ENCODE measurements at regions not wholly inside any gene's neighbourhood (a gene's known extent, or its start where the extent isn't known, plus 50 kb on each side); places are given as distances from the start of the nearest gene placed in this dataset.

- no peak for TF ChIP-seq RNF2 (IDR thresholded peaks at IDR 0.05; ENCODE audit: borderline replicate concordance, low read depth, low read length, missing control alignments, poor library complexity, severe bottlenecking)
- no peak for TF ChIP-seq POLR2AphosphoS5 (IDR thresholded peaks at IDR 0.05; ENCODE audit: low read depth, low read length)
- TF ChIP-seq POLR2A (IDR thresholded peaks at IDR 0.05; ENCODE audit: control extremely low read depth in 1 of 2, low read depth in 2 of 2, low read length in 2 of 2): no peak
- no peak for TF ChIP-seq CTCF (IDR thresholded peaks at IDR 0.05; ENCODE audit: control extremely low read depth in 1 of 3, insufficient read depth in 1 of 3, low read depth in 1 of 3, low read length in 3 of 3)
- TF ChIP-seq TEAD4 (IDR thresholded peaks at IDR 0.05; ENCODE audit: low read depth, low read length): no peak
These were observed 73.3 kb upstream of the FRMD4A start for GRCh38 chr10:14403881-14404623.

Data from H1 (cell line).